ENCODE measurements at regions not wholly inside any gene's neighbourhood (a gene's known extent, or its start where the extent isn't known, plus 50 kb on each side); places are given as distances from the start of the nearest gene placed in this dataset.

- no peak overlapping the region for H3K4me3 ChIP-seq
- no peak for TF ChIP-seq ZSCAN20 (CRISPR knock-in tag; IDR thresholded peaks at IDR 0.05)
- TF ChIP-seq EHF (CRISPR knock-in tag; IDR thresholded peaks at IDR 0.05), result no peak
- TF ChIP-seq KDM1A (IDR thresholded peaks at IDR 0.05; ENCODE audit: low read depth), result no peak
- TF ChIP-seq, protein P1, sequence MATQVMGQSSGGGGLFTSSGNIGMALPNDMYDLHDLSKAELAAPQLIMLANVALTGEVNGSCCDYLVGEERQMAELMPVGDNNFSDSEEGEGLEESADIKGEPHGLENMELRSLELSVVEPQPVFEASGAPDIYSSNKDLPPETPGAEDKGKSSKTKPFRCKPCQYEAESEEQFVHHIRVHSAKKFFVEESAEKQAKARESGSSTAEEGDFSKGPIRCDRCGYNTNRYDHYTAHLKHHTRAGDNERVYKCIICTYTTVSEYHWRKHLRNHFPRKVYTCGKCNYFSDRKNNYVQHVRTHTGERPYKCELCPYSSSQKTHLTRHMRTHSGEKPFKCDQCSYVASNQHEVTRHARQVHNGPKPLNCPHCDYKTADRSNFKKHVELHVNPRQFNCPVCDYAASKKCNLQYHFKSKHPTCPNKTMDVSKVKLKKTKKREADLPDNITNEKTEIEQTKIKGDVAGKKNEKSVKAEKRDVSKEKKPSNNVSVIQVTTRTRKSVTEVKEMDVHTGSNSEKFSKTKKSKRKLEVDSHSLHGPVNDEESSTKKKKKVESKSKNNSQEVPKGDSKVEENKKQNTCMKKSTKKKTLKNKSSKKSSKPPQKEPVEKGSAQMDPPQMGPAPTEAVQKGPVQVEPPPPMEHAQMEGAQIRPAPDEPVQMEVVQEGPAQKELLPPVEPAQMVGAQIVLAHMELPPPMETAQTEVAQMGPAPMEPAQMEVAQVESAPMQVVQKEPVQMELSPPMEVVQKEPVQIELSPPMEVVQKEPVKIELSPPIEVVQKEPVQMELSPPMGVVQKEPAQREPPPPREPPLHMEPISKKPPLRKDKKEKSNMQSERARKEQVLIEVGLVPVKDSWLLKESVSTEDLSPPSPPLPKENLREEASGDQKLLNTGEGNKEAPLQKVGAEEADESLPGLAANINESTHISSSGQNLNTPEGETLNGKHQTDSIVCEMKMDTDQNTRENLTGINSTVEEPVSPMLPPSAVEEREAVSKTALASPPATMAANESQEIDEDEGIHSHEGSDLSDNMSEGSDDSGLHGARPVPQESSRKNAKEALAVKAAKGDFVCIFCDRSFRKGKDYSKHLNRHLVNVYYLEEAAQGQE (IDR thresholded peaks at IDR 0.05), result no peak
- no peak for TF ChIP-seq CTCF (IDR thresholded peaks at IDR 0.05)
- TF ChIP-seq EP300 (IDR thresholded peaks at IDR 0.05), result no peak
- TF ChIP-seq GATA3 (IDR thresholded peaks at IDR 0.05; ENCODE audit: borderline replicate concordance), result no peak
- TF ChIP-seq, protein P2, sequence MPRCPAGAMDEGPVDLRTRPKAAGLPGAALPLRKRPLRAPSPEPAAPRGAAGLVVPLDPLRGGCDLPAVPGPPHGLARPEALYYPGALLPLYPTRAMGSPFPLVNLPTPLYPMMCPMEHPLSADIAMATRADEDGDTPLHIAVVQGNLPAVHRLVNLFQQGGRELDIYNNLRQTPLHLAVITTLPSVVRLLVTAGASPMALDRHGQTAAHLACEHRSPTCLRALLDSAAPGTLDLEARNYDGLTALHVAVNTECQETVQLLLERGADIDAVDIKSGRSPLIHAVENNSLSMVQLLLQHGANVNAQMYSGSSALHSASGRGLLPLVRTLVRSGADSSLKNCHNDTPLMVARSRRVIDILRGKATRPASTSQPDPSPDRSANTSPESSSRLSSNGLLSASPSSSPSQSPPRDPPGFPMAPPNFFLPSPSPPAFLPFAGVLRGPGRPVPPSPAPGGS (IDR thresholded peaks at IDR 0.05), result no peak
- ATAC-seq, result no peak
- no peak overlapping the region for H3K4me2 ChIP-seq
- ChIA-PET CTCF (no interaction called here), POLR2A (no interaction called here)
- no peak for DNase-seq (ENCODE audit: low read depth in 1 of 2, low spot score in 1 of 2)
- no peaks in the 10 kb centered on the region for H3K4me1 ChIP-seq
- H3K27ac ChIP-seq, result no peak overlapping the region
- no peaks in the 10 kb centered on the region for H3K9me3 ChIP-seq
- no peak for FAIRE-seq
Measured at GRCh38 chr14:82636426-82636825, 1102.8 kb upstream of the SEL1L start.

GRCh38 chr14:82641050-82641540 is 1107.4 kb upstream of the SEL1L start:
- Histone ChIP-seq H3K4me1 (no peaks in the 10 kb centered on the region), H3K4me3 (no peak overlapping the region), H3K4me2 (no peak overlapping the region), H3K27ac (no peak overlapping the region), H3K9me3 (no peaks in the 10 kb centered on the region)
- ChIA-PET CTCF (no interaction called here), POLR2A (no interaction called here)
- ATAC-seq, result no peak
- FAIRE-seq, result no peak
- 12% methylated on average over 1 of the region's 1 CpG for WGBS (ENCODE audit: missing lambda C conversion rate)
- no peak for DNase-seq (ENCODE audit: low read depth in 1 of 2, low spot score in 1 of 2)
- TF ChIP-seq HES2 (IDR thresholded peaks at IDR 0.05), result no peak
- TF ChIP-seq NFE2L2 (conservative IDR thresholded peaks at IDR 0.05; ENCODE audit: low read length), result no peak
- no peak for TF ChIP-seq CBX2 (IDR thresholded peaks at IDR 0.05; ENCODE audit: borderline replicate concordance, low read depth)
- no peak for TF ChIP-seq KDM5A (IDR thresholded peaks at IDR 0.05)
- no peak for TF ChIP-seq CTCF (IDR thresholded peaks at IDR 0.05)
- TF ChIP-seq SREBF2 (IDR thresholded peaks at IDR 0.05), result no peak
- TF ChIP-seq, protein P2 (IDR thresholded peaks at IDR 0.05), result no peak
- no peak for TF ChIP-seq EP300 (IDR thresholded peaks at IDR 0.05)
- TF ChIP-seq HOXA7 (CRISPR knock-in tag; IDR thresholded peaks at IDR 0.05), result no peak
- no peak for TF ChIP-seq ZFP36 (IDR thresholded peaks at IDR 0.05; ENCODE audit: borderline replicate concordance, partially characterized antibody)
- no peak for TF ChIP-seq TP53 (CRISPR knock-in tag; IDR thresholded peaks at IDR 0.05)
- TF ChIP-seq, protein P1 (IDR thresholded peaks at IDR 0.05), result no peak
- no peak for TF ChIP-seq JUN (IDR thresholded peaks at IDR 0.05)
- no peak for TF ChIP-seq NPAS2 (CRISPR knock-in tag; IDR thresholded peaks at IDR 0.05; ENCODE audit: borderline replicate concordance)
- TF ChIP-seq ZSCAN20 (CRISPR knock-in tag; IDR thresholded peaks at IDR 0.05), result no peak
- TF ChIP-seq, protein P3, sequence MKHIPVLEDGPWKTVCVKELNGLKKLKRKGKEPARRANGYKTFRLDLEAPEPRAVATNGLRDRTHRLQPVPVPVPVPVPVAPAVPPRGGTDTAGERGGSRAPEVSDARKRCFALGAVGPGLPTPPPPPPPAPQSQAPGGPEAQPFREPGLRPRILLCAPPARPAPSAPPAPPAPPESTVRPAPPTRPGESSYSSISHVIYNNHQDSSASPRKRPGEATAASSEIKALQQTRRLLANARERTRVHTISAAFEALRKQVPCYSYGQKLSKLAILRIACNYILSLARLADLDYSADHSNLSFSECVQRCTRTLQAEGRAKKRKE (CRISPR knock-in tag; IDR thresholded peaks at IDR 0.05; ENCODE audit: low read depth), result no peak
- no peak for TF ChIP-seq GATA3 (IDR thresholded peaks at IDR 0.05; ENCODE audit: borderline replicate concordance)
- no peak for TF ChIP-seq FOSL2 (IDR thresholded peaks at IDR 0.05)
- no peak for TF ChIP-seq FOSL2 (CRISPR knock-in tag; IDR thresholded peaks at IDR 0.05)
